ENCODE measurements at regions not wholly inside any gene's neighbourhood (a gene's known extent, or its start where the extent isn't known, plus 50 kb on each side); places are given as distances from the start of the nearest gene placed in this dataset.

- H3K27me3 ChIP-seq = peaks cover 65% of the 10 kb centered on the region
- no peaks in the 10 kb centered on the region for H3K9me3 ChIP-seq
- no peak overlapping the region for H3K27ac ChIP-seq
- no peak for TF ChIP-seq CTCF (IDR thresholded peaks at IDR 0.05)
- no peak overlapping the region for H3K4me3 ChIP-seq (ENCODE audit: low read depth in 1 of 2, low read length in 1 of 2)
- no peaks in the 10 kb centered on the region for H3K36me3 ChIP-seq
- H3K4me1 ChIP-seq (ENCODE audit: control insufficient read depth in 1 of 2, insufficient read depth in 1 of 2, low read depth in 1 of 2, low read length in 1 of 2) = no peaks in the 10 kb centered on the region
Observed at GRCh38 chr11:69893631-69894030, 74.4 kb upstream of the FGF3 start.

GRCh38 chr11:69894181-69894611, 75.0 kb upstream of the FGF3 start:
- H3K9me3 ChIP-seq = no peaks in the 10 kb centered on the region
- TF ChIP-seq CTCF (IDR thresholded peaks at IDR 0.05) = no peak
- H3K27me3 ChIP-seq = peaks cover 60% of the 10 kb centered on the region
- H3K36me3 ChIP-seq = no peaks in the 10 kb centered on the region
- no peak overlapping the region for H3K4me3 ChIP-seq (ENCODE audit: low read depth in 1 of 2, low read length in 1 of 2)
- no peak overlapping the region for H3K27ac ChIP-seq
- H3K4me1 ChIP-seq (ENCODE audit: control insufficient read depth in 1 of 2, insufficient read depth in 1 of 2, low read depth in 1 of 2, low read length in 1 of 2) = no peaks in the 10 kb centered on the region

GRCh38 chr11:69894648-69895047, 75.4 kb upstream of the FGF3 start:
- H3K27ac ChIP-seq = no peak overlapping the region
- peaks cover 55% of the 10 kb centered on the region for H3K27me3 ChIP-seq
- no peak overlapping the region for H3K4me3 ChIP-seq (ENCODE audit: low read depth in 1 of 2, low read length in 1 of 2)
- no peak for TF ChIP-seq CTCF (IDR thresholded peaks at IDR 0.05)
- no peaks in the 10 kb centered on the region for H3K36me3 ChIP-seq
- H3K4me1 ChIP-seq (ENCODE audit: control insufficient read depth in 1 of 2, insufficient read depth in 1 of 2, low read depth in 1 of 2, low read length in 1 of 2) = no peaks in the 10 kb centered on the region
- no peaks in the 10 kb centered on the region for H3K9me3 ChIP-seq

GRCh38 chr11:69896250-69896649, 77.0 kb upstream of the FGF3 start:
- Histone ChIP-seq H3K27me3 (peaks cover 39% of the 10 kb centered on the region), H3K9me3 (no peaks in the 10 kb centered on the region), H3K4me3 (ENCODE audit: low read depth in 1 of 2, low read length in 1 of 2) (no peak overlapping the region), H3K4me1 (ENCODE audit: control insufficient read depth in 1 of 2, insufficient read depth in 1 of 2, low read depth in 1 of 2, low read length in 1 of 2) (no peaks in the 10 kb centered on the region), H3K27ac (no peak overlapping the region), H3K36me3 (no peaks in the 10 kb centered on the region)
- TF ChIP-seq CTCF (IDR thresholded peaks at IDR 0.05) = no peak

- no peak for TF ChIP-seq CTCF (IDR thresholded peaks at IDR 0.05)
- peaks cover 20% of the 10 kb centered on the region for H3K27me3 ChIP-seq
Observed at GRCh38 chr11:69898123-69898522, 78.9 kb upstream of the FGF3 start.

More at GRCh38 chr11:69898123-69898522, 78.9 kb upstream of the FGF3 start:
- H3K27ac ChIP-seq = no peak overlapping the region
- no peaks in the 10 kb centered on the region for H3K9me3 ChIP-seq
- H3K4me1 ChIP-seq (ENCODE audit: control insufficient read depth in 1 of 2, insufficient read depth in 1 of 2, low read depth in 1 of 2, low read length in 1 of 2) = no peaks in the 10 kb centered on the region
- H3K36me3 ChIP-seq = no peaks in the 10 kb centered on the region
- H3K4me3 ChIP-seq (ENCODE audit: low read depth in 1 of 2, low read length in 1 of 2) = no peak overlapping the region
